Activated B cell treated with CpG ODN at 0.5 μM for 24 hours (primary cell): ENCODE measurements at regions not wholly inside any gene's neighbourhood (a gene's known extent, or its start where the extent isn't known, plus 50 kb on each side); places are given as distances from the start of the nearest gene placed in this dataset.

Experiments
- ATAC-seq: fragments of 200-7000 bp; cut with Tn5 transposase; one replicate; pipeline ENCODE4 v1.10.0; 2021; ENCODE audit warnings: low read depth, mild to moderate bottlenecking, moderate library complexity
- CTCF ChIA-PET: fragments of 350-600 bp; sonication (Branson Sonifier 250); formaldehyde crosslinking; loops from one replicate; lab custom pipeline; 2021; ENCODE audit warnings: antibody characterized with exemption; lab: Charles Lee
- POLR2A ChIA-PET: fragments of 350-600 bp; sonication (Branson Sonifier 250); formaldehyde crosslinking; loops from one replicate; lab custom pipeline; 2021; ENCODE audit warnings: antibody characterized with exemption; lab: Charles Lee
- DNase-seq: peaks from one replicate; pipeline ENCODE4 v3.0.0; 2022
- H3K27ac Mint-ChIP-seq: one replicate; pipeline ENCODE4 v1.8.0; 2020; ENCODE audit warnings: mixed read lengths
- H3K27me3 Mint-ChIP-seq: one replicate; pipeline ENCODE4 v1.8.0; 2021; ENCODE audit warnings: mixed read lengths
- H3K36me3 Mint-ChIP-seq: one replicate; pipeline ENCODE4 v1.8.0; 2021; ENCODE audit warnings: low read depth, mixed read lengths
- H3K4me1 Mint-ChIP-seq: one replicate; pipeline ENCODE4 v1.8.0; 2021; ENCODE audit warnings: mixed read lengths
- H3K4me3 Mint-ChIP-seq: one replicate; pipeline ENCODE4 v1.8.0; 2020; ENCODE audit warnings: mild to moderate bottlenecking, mixed read lengths
- H3K9me3 Mint-ChIP-seq: one replicate; pipeline ENCODE4 v1.8.0; 2020; ENCODE audit warnings: mixed read lengths
- intact Hi-C: fragments of 100-400 bp; cut with micrococcal nuclease; formaldehyde crosslinking; loops from one replicate; pipeline ENCODE4 v1.15.1; 2024
- TF ChIP-seq, protein P1 (sequence below): fragments of 200-600 bp; IDR thresholded peaks from one replicate; pipeline ENCODE4 v1.8.0; 2022; ENCODE audit warnings: antibody characterized with exemption, mild to moderate bottlenecking

DNA sequence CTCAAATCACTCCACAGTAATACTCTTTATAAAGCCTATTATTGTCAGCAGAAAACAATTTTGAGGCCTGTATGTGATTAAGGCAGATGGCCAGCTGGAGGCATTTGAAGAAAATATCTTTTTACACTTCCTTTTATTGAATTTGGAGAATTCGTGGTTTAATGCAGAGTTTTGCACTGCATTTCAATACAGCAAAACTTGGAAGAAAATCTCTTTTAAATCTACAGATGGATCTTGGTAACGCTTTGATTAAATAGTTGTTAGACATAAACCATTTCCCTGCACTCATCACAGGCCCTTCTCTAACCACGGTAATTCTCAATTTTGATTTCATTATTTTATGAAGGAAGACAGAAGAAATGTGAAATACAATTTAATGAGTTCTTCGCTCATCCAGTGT is 185.7 kb downstream of the RFC3 start:
- Mint-ChIP-seq H3K36me3 (no peaks in the 10 kb centered on the region), H3K4me3 (no peak overlapping the region), H3K27ac (no peak overlapping the region), H3K4me1 (no peaks in the 10 kb centered on the region), H3K9me3 (no peaks in the 10 kb centered on the region), H3K27me3 (no peaks in the 10 kb centered on the region)
- ChIA-PET POLR2A (no interaction called here), CTCF (no interaction called here)
- TF ChIP-seq, protein P1, sequence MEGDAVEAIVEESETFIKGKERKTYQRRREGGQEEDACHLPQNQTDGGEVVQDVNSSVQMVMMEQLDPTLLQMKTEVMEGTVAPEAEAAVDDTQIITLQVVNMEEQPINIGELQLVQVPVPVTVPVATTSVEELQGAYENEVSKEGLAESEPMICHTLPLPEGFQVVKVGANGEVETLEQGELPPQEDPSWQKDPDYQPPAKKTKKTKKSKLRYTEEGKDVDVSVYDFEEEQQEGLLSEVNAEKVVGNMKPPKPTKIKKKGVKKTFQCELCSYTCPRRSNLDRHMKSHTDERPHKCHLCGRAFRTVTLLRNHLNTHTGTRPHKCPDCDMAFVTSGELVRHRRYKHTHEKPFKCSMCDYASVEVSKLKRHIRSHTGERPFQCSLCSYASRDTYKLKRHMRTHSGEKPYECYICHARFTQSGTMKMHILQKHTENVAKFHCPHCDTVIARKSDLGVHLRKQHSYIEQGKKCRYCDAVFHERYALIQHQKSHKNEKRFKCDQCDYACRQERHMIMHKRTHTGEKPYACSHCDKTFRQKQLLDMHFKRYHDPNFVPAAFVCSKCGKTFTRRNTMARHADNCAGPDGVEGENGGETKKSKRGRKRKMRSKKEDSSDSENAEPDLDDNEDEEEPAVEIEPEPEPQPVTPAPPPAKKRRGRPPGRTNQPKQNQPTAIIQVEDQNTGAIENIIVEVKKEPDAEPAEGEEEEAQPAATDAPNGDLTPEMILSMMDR: no peak
- DNase-seq: no peak
- intact Hi-C loops: no loop called here
- no peak for ATAC-seq

DNA sequence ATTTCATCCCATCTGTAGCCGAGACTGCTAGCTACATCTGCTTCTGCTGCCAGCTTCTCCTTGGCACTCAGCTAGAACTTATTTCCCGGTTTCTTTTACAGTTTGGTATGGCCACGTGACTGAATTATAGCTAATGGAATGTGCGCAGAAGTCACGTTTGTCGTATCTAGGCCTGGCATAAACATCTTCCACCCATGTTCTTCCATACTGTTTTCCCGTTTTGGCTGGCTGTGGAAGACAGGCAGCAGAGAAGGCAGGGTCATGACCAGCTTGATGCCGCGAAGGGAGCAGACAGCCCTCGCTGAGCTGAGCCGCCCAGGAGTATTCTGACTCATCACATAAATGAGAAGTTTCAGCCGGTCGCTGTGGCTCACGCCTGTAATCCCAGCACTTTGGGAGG is 186.7 kb downstream of the RFC3 start:
- no peaks in the 10 kb centered on the region for H3K4me1 Mint-ChIP-seq
- H3K4me3 Mint-ChIP-seq: no peak overlapping the region
- ChIA-PET POLR2A (no interaction called here), CTCF (no interaction called here)
- DNase-seq (no peak), ATAC-seq (no peak)
- TF ChIP-seq, protein P1: no peak
- no peak overlapping the region for H3K27ac Mint-ChIP-seq
- no peaks in the 10 kb centered on the region for H3K36me3 Mint-ChIP-seq
- no peaks in the 10 kb centered on the region for H3K9me3 Mint-ChIP-seq
- intact Hi-C loops: no loop called here
- H3K27me3 Mint-ChIP-seq: no peaks in the 10 kb centered on the region

DNA sequence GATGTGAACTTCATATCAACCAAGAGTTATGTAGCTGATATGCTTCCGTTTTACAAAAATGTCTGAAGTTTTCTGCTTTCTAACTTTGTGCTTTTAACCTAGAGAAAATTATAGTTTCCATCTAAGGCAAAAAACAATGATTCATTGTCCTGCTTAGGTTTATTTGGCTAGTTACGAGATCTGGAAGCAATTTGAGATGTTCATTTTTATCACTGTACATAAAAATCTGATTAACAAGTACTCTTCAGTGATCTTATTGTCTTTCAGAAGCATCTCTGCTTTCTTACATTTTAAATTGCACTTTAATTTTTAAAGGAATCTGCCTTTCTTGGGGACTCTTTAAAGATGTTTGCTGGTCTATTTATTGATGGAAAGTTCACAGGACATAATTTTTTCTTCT is 188.1 kb downstream of the RFC3 start:
- intact Hi-C loops: no loop called here
- CTCF ChIA-PET: no interaction called here
- no peak overlapping the region for H3K27ac Mint-ChIP-seq
- no peak overlapping the region for H3K4me3 Mint-ChIP-seq
- POLR2A ChIA-PET: no interaction called here
- no peaks in the 10 kb centered on the region for H3K27me3 Mint-ChIP-seq
- DNase-seq (no peak), ATAC-seq (no peak)
- H3K9me3 Mint-ChIP-seq: no peaks in the 10 kb centered on the region
- no peaks in the 10 kb centered on the region for H3K4me1 Mint-ChIP-seq
- TF ChIP-seq, protein P1: no peak
- H3K36me3 Mint-ChIP-seq: no peaks in the 10 kb centered on the region

DNA sequence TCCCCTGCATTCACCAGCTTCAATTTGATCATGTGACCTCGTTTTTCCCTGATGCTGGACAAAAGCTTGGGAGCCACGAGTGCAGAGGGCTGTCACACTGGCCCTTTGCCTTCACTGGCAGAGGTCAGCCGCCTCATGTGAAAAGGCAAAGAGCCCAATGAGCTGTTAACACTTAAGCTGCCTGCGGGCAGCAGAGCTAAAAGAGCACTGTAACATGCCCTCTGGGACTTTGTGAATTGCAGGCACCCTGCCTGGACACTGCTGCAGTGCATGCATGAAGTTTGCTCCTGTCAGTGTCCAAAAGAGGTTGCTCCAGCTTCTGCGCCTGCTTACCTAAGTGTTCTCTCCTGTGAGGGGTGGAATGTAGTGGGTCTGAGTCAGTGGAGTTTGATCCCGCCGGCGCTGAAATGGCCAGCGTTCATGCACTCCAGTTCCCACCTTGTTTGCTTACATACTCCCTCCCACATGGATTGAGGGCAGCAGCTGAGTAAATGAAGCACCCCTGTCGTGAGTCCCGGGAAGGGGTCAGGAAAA is 193.7 kb downstream of the RFC3 start:
- intact Hi-C loops: no loop called here
- no peaks in the 10 kb centered on the region for H3K9me3 Mint-ChIP-seq
- TF ChIP-seq, protein P1: no peak
- ChIA-PET POLR2A (no interaction called here), CTCF (no interaction called here)
- DNase-seq (no peak), ATAC-seq (no peak)
- H3K4me3 Mint-ChIP-seq: no peak overlapping the region
- H3K4me1 Mint-ChIP-seq: no peaks in the 10 kb centered on the region
- H3K36me3 Mint-ChIP-seq: no peaks in the 10 kb centered on the region
- no peaks in the 10 kb centered on the region for H3K27me3 Mint-ChIP-seq
- no peak overlapping the region for H3K27ac Mint-ChIP-seq

DNA sequence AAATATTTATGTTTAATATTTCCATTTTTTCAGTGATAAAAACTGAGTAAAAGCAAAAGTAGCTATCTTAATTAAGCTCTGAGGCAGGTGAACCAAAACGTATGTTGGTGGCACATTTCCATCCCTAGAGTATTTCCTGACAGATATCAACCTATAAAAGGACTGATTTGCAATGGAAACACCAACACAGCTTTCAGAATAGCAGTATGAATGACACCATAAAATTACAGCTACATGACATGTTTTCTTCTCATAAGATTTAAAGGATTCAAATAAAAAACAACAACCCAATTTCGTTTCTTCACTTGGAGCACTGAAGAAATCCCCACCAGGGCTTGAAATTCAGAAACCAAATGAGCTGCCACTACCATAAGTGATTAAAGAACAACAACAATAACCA is 194.4 kb downstream of the RFC3 start:
- Mint-ChIP-seq H3K4me3 (no peak overlapping the region), H3K9me3 (no peaks in the 10 kb centered on the region), H3K36me3 (no peaks in the 10 kb centered on the region), H3K27ac (no peak overlapping the region), H3K27me3 (peaks cover 2% of the 10 kb centered on the region), H3K4me1 (no peaks in the 10 kb centered on the region)
- intact Hi-C loops: no loop called here
- DNase-seq (no peak), ATAC-seq (no peak)
- TF ChIP-seq, protein P1: no peak
- ChIA-PET POLR2A (no interaction called here), CTCF (no interaction called here)
